Tibial artery (tissue), 4 donors: ENCODE measurements at regions not wholly inside any gene's neighbourhood (a gene's known extent, or its start where the extent isn't known, plus 50 kb on each side); places are given as distances from the start of the nearest gene placed in this dataset.

ENCODE experiments used
- DNase-seq, 2 donors: peaks; one replicate each; pipeline ENCODE4 v3.0.0-alpha.2; 2019
- H3K27ac ChIP-seq, 2 donors: fragments of 200-600 bp; sonication (generic) in 1 of 2; 1 replicate in 1 of 2; 2 replicates in 1 of 2; pipeline ENCODE4 v1.5.1; 2018 to 2019; ENCODE audit warnings: mild to moderate bottlenecking in 1 of 2
- H3K27me3 ChIP-seq, 2 donors: fragments of 200-600 bp; sonication (generic) in 1 of 2; one replicate each; pipeline versions ENCODE4 v1.5.1 to v1.6.0; 2016 to 2019
- H3K36me3 ChIP-seq, 3 donors: fragments of 200-600 bp; sonication (generic) in 2 of 3; one replicate each; pipeline ENCODE4 v1.5.1; 2016 to 2019; ENCODE audit warnings: mild to moderate bottlenecking in 2 of 3
- H3K4me1 ChIP-seq, 4 donors: fragments of 200-600 bp; sonication (generic) in 2 of 4; 1 replicate in 3 of 4; 2 replicates in 1 of 4; pipeline ENCODE4 v1.5.1; 2016 to 2019
- H3K4me3 ChIP-seq, 2 donors: fragments of 200-600 bp; sonication (generic) in 1 of 2; 1 replicate in 1 of 2; 2 replicates in 1 of 2; pipeline ENCODE4 v1.5.1; 2018 to 2019; ENCODE audit warnings: mild to moderate bottlenecking in 2 of 2
- H3K9me3 ChIP-seq, 3 donors: fragments of 200-600 bp; sonication (generic) in 1 of 3; one replicate each; pipeline ENCODE4 v1.5.1; 2016 to 2019
- intact Hi-C: fragments of 100-400 bp; cut with DNase I; formaldehyde crosslinking; loops from one replicate; pipeline ENCODE4 v1.15.0; 2023; ENCODE audit warnings: low total_unique reads
- TF ChIP-seq, protein P1 (sequence below), 2 experiments: fragments of 200-600 bp in 1 of 2; fragments of 450-650 bp in 1 of 2; IDR thresholded peaks; one replicate each; pipeline ENCODE4 v1.5.1; 2017 to 2019; ENCODE audit warnings: antibody characterized with exemption in 2 of 2, mild to moderate bottlenecking in 1 of 2, moderate library complexity in 1 of 2

DNA sequence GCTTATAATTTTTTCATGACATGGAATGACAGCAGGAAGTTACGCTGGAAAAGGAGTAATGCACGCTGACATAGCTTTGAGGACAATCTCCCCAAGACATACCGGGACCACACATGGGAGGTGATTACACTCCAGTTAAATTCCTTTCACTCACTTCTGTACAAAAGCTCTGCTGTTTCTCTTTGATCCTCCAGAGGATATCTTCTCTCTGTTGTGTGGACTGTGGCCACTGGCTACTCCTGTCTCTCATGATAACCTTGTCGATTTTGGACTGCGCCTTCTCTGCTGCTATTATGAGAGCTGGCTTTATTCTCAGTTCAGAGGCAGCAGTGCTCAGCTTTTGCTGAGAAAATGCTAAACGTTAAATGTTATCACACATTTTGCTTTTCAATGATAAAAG is 464.6 kb downstream of the FGF9 start:
- H3K27me3 ChIP-seq = no peaks in the 10 kb centered on the region
- intact Hi-C loops = no loop called here
- H3K4me3 ChIP-seq = no peak overlapping the region
- DNase-seq = no peak
- no peaks in the 10 kb centered on the region for H3K4me1 ChIP-seq
- H3K9me3 ChIP-seq = no peaks in the 10 kb centered on the region
- H3K27ac ChIP-seq = no peak overlapping the region
- H3K36me3 ChIP-seq = no peaks in the 10 kb centered on the region
- TF ChIP-seq, protein P1, sequence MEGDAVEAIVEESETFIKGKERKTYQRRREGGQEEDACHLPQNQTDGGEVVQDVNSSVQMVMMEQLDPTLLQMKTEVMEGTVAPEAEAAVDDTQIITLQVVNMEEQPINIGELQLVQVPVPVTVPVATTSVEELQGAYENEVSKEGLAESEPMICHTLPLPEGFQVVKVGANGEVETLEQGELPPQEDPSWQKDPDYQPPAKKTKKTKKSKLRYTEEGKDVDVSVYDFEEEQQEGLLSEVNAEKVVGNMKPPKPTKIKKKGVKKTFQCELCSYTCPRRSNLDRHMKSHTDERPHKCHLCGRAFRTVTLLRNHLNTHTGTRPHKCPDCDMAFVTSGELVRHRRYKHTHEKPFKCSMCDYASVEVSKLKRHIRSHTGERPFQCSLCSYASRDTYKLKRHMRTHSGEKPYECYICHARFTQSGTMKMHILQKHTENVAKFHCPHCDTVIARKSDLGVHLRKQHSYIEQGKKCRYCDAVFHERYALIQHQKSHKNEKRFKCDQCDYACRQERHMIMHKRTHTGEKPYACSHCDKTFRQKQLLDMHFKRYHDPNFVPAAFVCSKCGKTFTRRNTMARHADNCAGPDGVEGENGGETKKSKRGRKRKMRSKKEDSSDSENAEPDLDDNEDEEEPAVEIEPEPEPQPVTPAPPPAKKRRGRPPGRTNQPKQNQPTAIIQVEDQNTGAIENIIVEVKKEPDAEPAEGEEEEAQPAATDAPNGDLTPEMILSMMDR (IDR thresholded peaks at IDR 0.05) = no peak

DNA sequence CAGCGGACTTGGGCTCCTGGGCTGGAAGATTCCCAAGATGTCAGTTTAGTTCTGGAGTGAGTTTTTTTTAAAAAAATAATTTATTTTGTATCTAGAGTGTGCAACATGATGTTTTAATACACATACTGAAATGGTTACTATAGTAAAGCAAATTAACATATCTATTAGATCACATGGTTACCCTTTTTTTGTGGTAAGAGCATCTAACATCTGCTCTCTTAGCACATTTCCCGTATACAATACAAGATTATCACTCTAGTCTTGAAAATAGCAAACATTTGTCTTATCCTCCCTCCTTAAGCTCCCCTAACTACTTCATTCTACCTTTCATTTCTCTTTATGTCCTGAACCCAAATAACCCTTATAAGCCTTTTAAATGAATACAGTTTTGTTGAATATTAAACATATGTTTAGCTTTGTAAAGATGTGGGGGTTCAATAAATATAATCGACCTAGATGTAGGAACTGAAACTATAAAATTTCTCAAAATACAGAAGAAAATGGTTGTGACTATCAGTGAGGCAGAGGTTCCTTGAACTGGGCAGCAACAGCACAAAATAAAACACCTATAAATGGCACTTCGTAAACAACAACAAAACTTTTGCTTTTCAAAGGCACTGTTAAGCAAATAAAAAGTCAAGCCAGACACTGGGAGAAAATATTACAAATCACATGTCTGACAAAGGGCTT is 466.6 kb downstream of the FGF9 start:
- H3K4me1 ChIP-seq = no peaks in the 10 kb centered on the region
- H3K9me3 ChIP-seq = no peaks in the 10 kb centered on the region
- TF ChIP-seq, protein P1 (IDR thresholded peaks at IDR 0.05) = no peak
- no peak overlapping the region for H3K4me3 ChIP-seq
- H3K27me3 ChIP-seq = no peaks in the 10 kb centered on the region
- DNase-seq = no peak
- H3K27ac ChIP-seq = no peak overlapping the region
- H3K36me3 ChIP-seq = no peaks in the 10 kb centered on the region
- intact Hi-C loops = no loop called here

DNA sequence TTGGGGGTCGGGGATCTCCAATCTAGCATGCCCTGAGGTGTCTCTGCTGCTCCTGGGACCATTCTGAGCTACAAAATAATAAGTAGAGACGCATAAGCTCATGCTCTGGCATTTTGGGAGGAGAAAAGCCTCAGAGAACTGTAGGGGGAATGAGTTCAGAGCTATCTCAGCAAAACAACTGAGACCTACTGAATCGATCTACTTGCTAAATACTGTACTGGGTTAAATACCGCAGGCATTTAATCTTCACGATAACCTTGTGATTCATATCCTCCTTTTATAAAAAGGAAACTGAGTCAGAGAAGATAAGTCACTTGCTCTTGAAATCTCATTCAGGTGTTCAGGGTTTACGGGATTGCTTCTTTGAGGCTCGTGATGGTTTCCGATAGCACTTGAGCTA is 468.1 kb downstream of the FGF9 start:
- Histone ChIP-seq H3K4me3 (no peak overlapping the region), H3K27me3 (no peaks in the 10 kb centered on the region), H3K4me1 (no peaks in the 10 kb centered on the region), H3K9me3 (no peaks in the 10 kb centered on the region), H3K27ac (no peak overlapping the region), H3K36me3 (no peaks in the 10 kb centered on the region)
- TF ChIP-seq, protein P1 (IDR thresholded peaks at IDR 0.05) = no peak
- intact Hi-C loops = no loop called here
- no peak for DNase-seq

DNA sequence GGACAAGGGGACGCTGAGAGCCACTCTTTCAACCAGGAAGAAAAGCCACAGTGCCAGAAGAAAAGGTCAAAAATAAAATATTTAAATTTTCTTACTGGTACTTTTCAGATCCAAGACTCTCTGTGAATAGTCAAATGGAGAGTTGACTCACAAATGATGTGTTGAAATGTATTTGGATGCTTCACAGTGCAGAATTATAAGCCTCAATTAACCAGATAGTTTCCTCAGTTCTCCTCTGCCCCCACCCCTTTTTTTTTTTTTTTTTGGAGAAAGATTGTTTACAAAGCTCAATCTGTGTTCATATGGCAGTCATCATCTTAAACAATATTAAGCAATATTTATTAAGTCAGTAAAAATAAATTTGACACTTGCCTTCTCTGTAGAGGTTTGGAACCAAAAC is 470.8 kb downstream of the FGF9 start:
- Histone ChIP-seq H3K4me3 (no peak overlapping the region), H3K4me1 (no peaks in the 10 kb centered on the region), H3K27ac (no peak overlapping the region), H3K9me3 (no peaks in the 10 kb centered on the region), H3K27me3 (no peaks in the 10 kb centered on the region), H3K36me3 (no peaks in the 10 kb centered on the region)
- intact Hi-C loops = no loop called here
- no peak for DNase-seq
- TF ChIP-seq, protein P1 (IDR thresholded peaks at IDR 0.05) = no peak

DNA sequence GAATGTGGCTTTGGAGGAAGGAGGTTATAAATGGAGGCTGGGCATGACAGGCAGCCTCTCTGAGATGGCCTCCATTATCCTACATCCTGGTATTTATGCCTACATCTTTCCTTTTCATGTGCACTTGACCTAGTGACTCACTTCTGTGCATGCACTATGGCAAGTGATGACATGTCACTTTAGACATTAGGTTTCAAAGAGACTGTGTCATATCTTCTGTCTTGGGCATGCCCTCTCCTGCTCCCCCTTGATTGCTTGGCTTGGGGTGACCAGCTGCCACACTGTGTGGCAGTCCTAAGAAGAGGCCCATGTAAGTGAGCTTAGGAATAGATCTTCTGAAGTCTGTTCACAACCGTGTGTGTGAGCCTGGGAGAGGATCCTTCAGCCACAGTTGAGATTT is 472.8 kb downstream of the FGF9 start:
- Histone ChIP-seq H3K4me3 (no peak overlapping the region), H3K9me3 (no peaks in the 10 kb centered on the region), H3K27ac (no peak overlapping the region), H3K27me3 (no peaks in the 10 kb centered on the region), H3K4me1 (no peaks in the 10 kb centered on the region), H3K36me3 (no peaks in the 10 kb centered on the region)
- TF ChIP-seq, protein P1 (IDR thresholded peaks at IDR 0.05) = no peak
- no peak for DNase-seq
- intact Hi-C loops = no loop called here

DNA sequence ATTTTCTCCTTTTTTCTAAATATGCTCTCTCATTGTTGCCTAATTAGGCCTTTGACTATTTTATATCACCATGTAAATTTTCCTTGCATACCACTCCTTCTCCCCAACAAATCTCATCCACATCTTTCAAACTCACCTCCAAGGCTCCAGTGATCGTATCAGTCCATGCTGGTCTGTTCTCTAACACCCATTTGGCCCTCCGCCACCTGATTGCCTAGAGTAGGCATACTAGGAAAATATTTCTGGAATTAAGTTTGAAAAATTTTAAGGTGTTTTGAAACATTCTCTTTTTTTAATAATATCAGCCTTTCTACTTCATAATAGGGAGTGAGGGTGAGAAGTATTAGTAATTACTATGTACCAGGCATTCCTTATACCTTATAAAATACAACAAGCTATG is 473.9 kb downstream of the FGF9 start:
- TF ChIP-seq, protein P1 (IDR thresholded peaks at IDR 0.05) = no peak
- no peaks in the 10 kb centered on the region for H3K27me3 ChIP-seq
- no peaks in the 10 kb centered on the region for H3K4me1 ChIP-seq
- no peak overlapping the region for H3K27ac ChIP-seq
- no peaks in the 10 kb centered on the region for H3K36me3 ChIP-seq
- intact Hi-C loops = no loop called here
- H3K9me3 ChIP-seq = no peaks in the 10 kb centered on the region
- H3K4me3 ChIP-seq = no peak overlapping the region
- no peak for DNase-seq
